ENCODE measurements at regions not wholly inside any gene's neighbourhood (a gene's known extent, or its start where the extent isn't known, plus 50 kb on each side); places are given as distances from the start of the nearest gene placed in this dataset.

DNA sequence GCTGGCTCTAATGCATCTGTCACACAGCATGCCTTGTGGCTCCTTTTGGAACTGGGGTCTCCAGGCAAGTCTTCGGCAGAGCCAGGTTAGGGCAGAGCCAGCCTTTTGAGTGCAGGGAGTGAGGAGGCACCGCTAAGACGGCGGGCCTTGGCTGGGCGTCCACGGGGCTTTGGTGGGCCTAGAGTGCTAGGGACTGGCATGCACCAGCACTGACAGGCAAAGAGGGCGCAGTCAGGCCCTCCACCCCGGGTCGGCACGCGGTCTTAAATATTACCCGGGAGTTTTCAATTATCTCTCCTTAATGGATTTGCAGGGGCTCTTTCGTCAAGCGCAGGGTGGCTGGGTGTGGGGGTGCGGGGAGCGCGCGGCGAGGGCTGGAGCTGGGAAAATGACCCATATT, 444.4 kb downstream of the SPATA31A7 start:
- TF ChIP-seq, protein P1, sequence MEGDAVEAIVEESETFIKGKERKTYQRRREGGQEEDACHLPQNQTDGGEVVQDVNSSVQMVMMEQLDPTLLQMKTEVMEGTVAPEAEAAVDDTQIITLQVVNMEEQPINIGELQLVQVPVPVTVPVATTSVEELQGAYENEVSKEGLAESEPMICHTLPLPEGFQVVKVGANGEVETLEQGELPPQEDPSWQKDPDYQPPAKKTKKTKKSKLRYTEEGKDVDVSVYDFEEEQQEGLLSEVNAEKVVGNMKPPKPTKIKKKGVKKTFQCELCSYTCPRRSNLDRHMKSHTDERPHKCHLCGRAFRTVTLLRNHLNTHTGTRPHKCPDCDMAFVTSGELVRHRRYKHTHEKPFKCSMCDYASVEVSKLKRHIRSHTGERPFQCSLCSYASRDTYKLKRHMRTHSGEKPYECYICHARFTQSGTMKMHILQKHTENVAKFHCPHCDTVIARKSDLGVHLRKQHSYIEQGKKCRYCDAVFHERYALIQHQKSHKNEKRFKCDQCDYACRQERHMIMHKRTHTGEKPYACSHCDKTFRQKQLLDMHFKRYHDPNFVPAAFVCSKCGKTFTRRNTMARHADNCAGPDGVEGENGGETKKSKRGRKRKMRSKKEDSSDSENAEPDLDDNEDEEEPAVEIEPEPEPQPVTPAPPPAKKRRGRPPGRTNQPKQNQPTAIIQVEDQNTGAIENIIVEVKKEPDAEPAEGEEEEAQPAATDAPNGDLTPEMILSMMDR (IDR thresholded peaks at IDR 0.05) = no peak
- TF ChIP-seq POLR2AphosphoS5 (IDR thresholded peaks at IDR 0.05) (no peak), POLR2A (IDR thresholded peaks at IDR 0.05) (no peak), EP300 (IDR thresholded peaks at IDR 0.05) (no peak)

Measured in upper lobe of left lung (tissue), 4 donors.